ENCODE measurements at regions not wholly inside any gene's neighbourhood (a gene's known extent, or its start where the extent isn't known, plus 50 kb on each side); places are given as distances from the start of the nearest gene placed in this dataset.

GRCh38 chr10:28945959-28946358, 268.6 kb downstream of the BAMBI start:
- TF ChIP-seq CTCF (IDR thresholded peaks at IDR 0.05 in 2 of 3, conservative IDR thresholded peaks at IDR 0.05 in 1 of 3; ENCODE audit: control insufficient read depth in 2 of 3, extremely low read depth in 1 of 3, insufficient read depth in 1 of 3, low read depth in 3 of 3, low read length in 3 of 3), result no peak
- no peak for TF ChIP-seq BHLHE40 (IDR thresholded peaks at IDR 0.05; ENCODE audit: borderline replicate concordance in 1 of 2, low read depth in 2 of 2, low read length in 1 of 2)
- TF ChIP-seq SP1 (IDR thresholded peaks at IDR 0.05; ENCODE audit: low read depth, low read length), result no peak
- no peak for TF ChIP-seq RB1 (IDR thresholded peaks at IDR 0.05; ENCODE audit: borderline replicate concordance)
- TF ChIP-seq POLR2AphosphoS5 (IDR thresholded peaks at IDR 0.05; ENCODE audit: low read length), result no peak
- no peak for TF ChIP-seq POLR2AphosphoS2 (IDR thresholded peaks at IDR 0.05; ENCODE audit: low read depth, low read length)
- TF ChIP-seq BCL11A (IDR thresholded peaks at IDR 0.05; ENCODE audit: low read depth, low read length), result no peak
- TF ChIP-seq TBL1XR1 (IDR thresholded peaks at IDR 0.05; ENCODE audit: low read depth, low read length), result no peak
- no peak for TF ChIP-seq MAX (IDR thresholded peaks at IDR 0.05; ENCODE audit: low read depth, low read length)
- no peak for TF ChIP-seq ATF2 (IDR thresholded peaks at IDR 0.05; ENCODE audit: low read length)
- TF ChIP-seq JUNB (IDR thresholded peaks at IDR 0.05), result no peak
- TF ChIP-seq FOXM1 (IDR thresholded peaks at IDR 0.05; ENCODE audit: low read depth, low read length), result no peak

All from GM12878 (cell line).